ENCODE measurements at regions not wholly inside any gene's neighbourhood (a gene's known extent, or its start where the extent isn't known, plus 50 kb on each side); places are given as distances from the start of the nearest gene placed in this dataset.

GRCh38 chr14:64645220-64645892 is 58.9 kb upstream of the PLEKHG3 start:
- Histone ChIP-seq H3K27ac (peak overlapping the region; percentile 94), H3K4me2 (ENCODE audit: unreplicated experiment) (peak overlapping the region; percentile 81), H3K4me3 (peak overlapping the region; percentile 36), H3K27me3 (replicated peaks; ENCODE audit: insufficient read depth) (no peaks in the 10 kb centered on the region), H2AFZ (peak overlapping the region; percentile 40), H3K9me3 (ENCODE audit: low read depth) (no peaks in the 10 kb centered on the region), H3K36me3 (ENCODE audit: low read depth) (no peaks in the 10 kb centered on the region), H4K20me1 (ENCODE audit: insufficient read depth) (no peaks in the 10 kb centered on the region), H3K4me1 (ENCODE audit: insufficient read depth) (peaks cover 28% of the 10 kb centered on the region), H3K9ac (peak overlapping the region; percentile 77), H3K9me2 (ENCODE audit: insufficient read depth) (no peaks in the 10 kb centered on the region), H3K79me2 (ENCODE audit: insufficient read depth) (no peaks in the 10 kb centered on the region), H3F3A (ENCODE audit: insufficient read depth) (peaks cover 18% of the 10 kb centered on the region)
- TF ChIP-seq EZH2phosphoT487 (IDR thresholded peaks at IDR 0.05; ENCODE audit: insufficient read depth, low read depth) = peak; percentile 91
- TF ChIP-seq EZH2 (IDR thresholded peaks at IDR 0.05; ENCODE audit: insufficient read depth, poor library complexity, severe bottlenecking) = no peak
- WGBS, 2 experiments (ENCODE audit: low coverage in 1 of 2, low lambda C conversion rate in 2 of 2, missing lambda C conversion rate in 2 of 2) = 11% methylated on average over 10 of the region's 10 CpGs
- in situ Hi-C loops (cut with MboI) = no loop called here
- peak; percentile 98 for DNase-seq

GRCh38 chr14:64646103-64646502 is 58.1 kb upstream of the PLEKHG3 start:
- Histone ChIP-seq H3K27ac (peak overlapping the region; percentile 94), H3K79me2 (ENCODE audit: insufficient read depth) (no peaks in the 10 kb centered on the region), H3K4me2 (ENCODE audit: unreplicated experiment) (peak overlapping the region; percentile 81), H3K9me3 (ENCODE audit: low read depth) (no peaks in the 10 kb centered on the region), H3F3A (ENCODE audit: insufficient read depth) (peaks cover 18% of the 10 kb centered on the region), H3K36me3 (ENCODE audit: low read depth) (no peaks in the 10 kb centered on the region), H2AFZ (peak overlapping the region; percentile 40; the same call in 1 of the 2 replicates), H3K4me1 (ENCODE audit: insufficient read depth) (peaks cover 28% of the 10 kb centered on the region), H3K27me3 (replicated peaks; ENCODE audit: insufficient read depth) (no peaks in the 10 kb centered on the region), H3K9ac (peak overlapping the region; percentile 77), H4K20me1 (ENCODE audit: insufficient read depth) (no peaks in the 10 kb centered on the region), H3K9me2 (ENCODE audit: insufficient read depth) (no peaks in the 10 kb centered on the region), H3K4me3 (peak overlapping the region; percentile 36)
- in situ Hi-C loops (cut with MboI) = no loop called here
- peak; percentile 69 for DNase-seq
- WGBS, 2 experiments (ENCODE audit: low coverage in 1 of 2, low lambda C conversion rate in 2 of 2, missing lambda C conversion rate in 2 of 2) = 58% methylated on average over 5 of the region's 5 CpGs
- TF ChIP-seq EZH2phosphoT487 (IDR thresholded peaks at IDR 0.05; ENCODE audit: insufficient read depth, low read depth) (no peak), EZH2 (IDR thresholded peaks at IDR 0.05; ENCODE audit: insufficient read depth, poor library complexity, severe bottlenecking) (no peak)

GRCh38 chr14:64649383-64649998 is 54.7 kb upstream of the PLEKHG3 start:
- TF ChIP-seq EZH2phosphoT487 (IDR thresholded peaks at IDR 0.05; ENCODE audit: insufficient read depth, low read depth) (no peak), EZH2 (IDR thresholded peaks at IDR 0.05; ENCODE audit: insufficient read depth, poor library complexity, severe bottlenecking) (no peak)
- Histone ChIP-seq H3K27ac (0 out of 2 replicates have a peak overlapping the region, but pooled peaks have one; percentile 19), H4K20me1 (ENCODE audit: insufficient read depth) (no peaks in the 10 kb centered on the region), H3K9me2 (ENCODE audit: insufficient read depth) (no peaks in the 10 kb centered on the region), H2AFZ (no peak overlapping the region), H3F3A (ENCODE audit: insufficient read depth) (peaks cover 30% of the 10 kb centered on the region), H3K4me3 (no peak overlapping the region), H3K27me3 (replicated peaks; ENCODE audit: insufficient read depth) (no peaks in the 10 kb centered on the region), H3K4me2 (ENCODE audit: unreplicated experiment) (peak overlapping the region; percentile 5), H3K9ac (peak overlapping the region; percentile 21; the same call in 1 of the 2 replicates), H3K79me2 (ENCODE audit: insufficient read depth) (no peaks in the 10 kb centered on the region), H3K4me1 (ENCODE audit: insufficient read depth) (peaks cover 39% of the 10 kb centered on the region), H3K9me3 (ENCODE audit: low read depth) (no peaks in the 10 kb centered on the region), H3K36me3 (ENCODE audit: low read depth) (no peaks in the 10 kb centered on the region)
- WGBS, 2 experiments (ENCODE audit: low coverage in 1 of 2, low lambda C conversion rate in 2 of 2, missing lambda C conversion rate in 2 of 2) = 24 to 36% methylated on average over 12 to 13 of the region's 13 CpGs
- in situ Hi-C loops (cut with MboI) = no loop called here
- peak; percentile 90 for DNase-seq

- in situ Hi-C loops (cut with MboI) = no loop called here
- no peaks in the 10 kb centered on the region for H3K36me3 ChIP-seq (ENCODE audit: low read depth)
- H3K4me2 ChIP-seq (ENCODE audit: unreplicated experiment) = peak overlapping the region; percentile 31
- H4K20me1 ChIP-seq (ENCODE audit: insufficient read depth) = no peaks in the 10 kb centered on the region
- peak overlapping the region; percentile 78 for H3K27ac ChIP-seq
- H3K9ac ChIP-seq = peak overlapping the region; percentile 39; the same call in 1 of the 2 replicates
- H3K9me2 ChIP-seq (ENCODE audit: insufficient read depth) = no peaks in the 10 kb centered on the region
- H3K9me3 ChIP-seq (ENCODE audit: low read depth) = no peaks in the 10 kb centered on the region
- peaks cover 22% of the 10 kb centered on the region for H3F3A ChIP-seq (ENCODE audit: insufficient read depth)
- no peak for TF ChIP-seq EZH2 (IDR thresholded peaks at IDR 0.05; ENCODE audit: insufficient read depth, poor library complexity, severe bottlenecking)
- no peak for TF ChIP-seq EZH2phosphoT487 (IDR thresholded peaks at IDR 0.05; ENCODE audit: insufficient read depth, low read depth)
- WGBS, 2 experiments (ENCODE audit: low coverage in 1 of 2, low lambda C conversion rate in 2 of 2, missing lambda C conversion rate in 2 of 2) = 75 to 83% methylated on average over 5 of the region's 5 CpGs
- no peak overlapping the region for H3K4me3 ChIP-seq
- no peak overlapping the region for H2AFZ ChIP-seq
- no peaks in the 10 kb centered on the region for H3K27me3 ChIP-seq (replicated peaks; ENCODE audit: insufficient read depth)
- no peaks in the 10 kb centered on the region for H3K79me2 ChIP-seq (ENCODE audit: insufficient read depth)
- H3K4me1 ChIP-seq (ENCODE audit: insufficient read depth) = peaks cover 33% of the 10 kb centered on the region
- DNase-seq = no peak
Measured at GRCh38 chr14:64653900-64654245, 50.4 kb upstream of the PLEKHG3 start.

Data from GM23248 (cell line).